ENCODE measurements at regions not wholly inside any gene's neighbourhood (a gene's known extent, or its start where the extent isn't known, plus 50 kb on each side); places are given as distances from the start of the nearest gene placed in this dataset.

DNA sequence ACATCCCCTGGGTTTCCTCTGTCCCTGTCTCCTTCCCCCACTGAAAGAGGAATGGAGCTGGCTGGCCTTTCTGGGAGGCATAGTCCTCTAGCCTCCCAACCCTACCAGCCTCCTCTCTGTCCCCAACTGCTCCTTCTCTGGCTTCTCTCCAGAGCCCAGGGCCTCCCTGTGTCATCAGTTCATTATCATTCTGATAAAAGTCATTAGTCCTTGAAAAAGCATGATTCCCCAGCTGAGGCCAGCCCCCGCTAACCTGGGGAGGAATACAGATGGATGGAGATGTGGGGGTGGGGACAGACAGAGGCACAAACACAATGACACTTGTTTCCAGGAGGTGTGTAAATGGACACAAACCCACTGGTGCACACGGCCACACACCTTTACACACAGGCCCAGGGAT is 73.6 kb upstream of the HSPA9 start:
- no peak for DNase-seq (ENCODE audit: low read depth)
- no peak overlapping the region for H3K4me3 ChIP-seq (ENCODE audit: low read depth, low read length)
- TF ChIP-seq, protein P1, sequence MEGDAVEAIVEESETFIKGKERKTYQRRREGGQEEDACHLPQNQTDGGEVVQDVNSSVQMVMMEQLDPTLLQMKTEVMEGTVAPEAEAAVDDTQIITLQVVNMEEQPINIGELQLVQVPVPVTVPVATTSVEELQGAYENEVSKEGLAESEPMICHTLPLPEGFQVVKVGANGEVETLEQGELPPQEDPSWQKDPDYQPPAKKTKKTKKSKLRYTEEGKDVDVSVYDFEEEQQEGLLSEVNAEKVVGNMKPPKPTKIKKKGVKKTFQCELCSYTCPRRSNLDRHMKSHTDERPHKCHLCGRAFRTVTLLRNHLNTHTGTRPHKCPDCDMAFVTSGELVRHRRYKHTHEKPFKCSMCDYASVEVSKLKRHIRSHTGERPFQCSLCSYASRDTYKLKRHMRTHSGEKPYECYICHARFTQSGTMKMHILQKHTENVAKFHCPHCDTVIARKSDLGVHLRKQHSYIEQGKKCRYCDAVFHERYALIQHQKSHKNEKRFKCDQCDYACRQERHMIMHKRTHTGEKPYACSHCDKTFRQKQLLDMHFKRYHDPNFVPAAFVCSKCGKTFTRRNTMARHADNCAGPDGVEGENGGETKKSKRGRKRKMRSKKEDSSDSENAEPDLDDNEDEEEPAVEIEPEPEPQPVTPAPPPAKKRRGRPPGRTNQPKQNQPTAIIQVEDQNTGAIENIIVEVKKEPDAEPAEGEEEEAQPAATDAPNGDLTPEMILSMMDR (IDR thresholded peaks at IDR 0.05; ENCODE audit: control insufficient read depth, extremely low read depth, insufficient read depth) = no peak

DNA sequence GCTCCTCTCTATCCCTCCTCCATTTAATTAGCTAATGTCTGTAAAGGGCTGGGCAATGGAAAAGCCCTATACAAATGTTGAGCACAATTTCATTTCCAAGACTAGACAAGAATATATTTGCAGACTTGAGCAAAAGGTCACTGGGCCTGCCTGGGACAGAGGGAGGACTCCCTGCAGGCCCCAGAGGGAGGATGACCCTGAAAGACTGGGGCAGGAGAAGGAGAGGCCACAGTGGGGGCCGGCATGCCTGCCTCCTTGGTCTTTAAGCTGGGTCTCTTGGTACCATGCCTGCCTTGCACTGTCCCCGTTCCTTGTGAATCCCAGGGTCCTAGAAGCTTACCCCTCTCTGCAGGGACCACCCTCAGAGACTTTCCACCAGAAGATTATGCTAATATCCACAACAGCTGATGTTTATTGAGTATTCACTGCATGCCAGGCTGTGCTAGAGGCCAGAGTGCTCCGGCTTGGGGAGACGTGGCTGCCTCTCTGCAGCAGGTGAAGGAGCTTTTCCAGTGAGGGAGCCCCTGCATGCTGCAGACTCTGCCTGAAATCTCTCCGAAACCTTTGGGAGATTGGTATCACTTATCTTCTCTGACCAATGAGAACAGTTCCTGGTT is 72.7 kb upstream of the HSPA9 start:
- H3K4me3 ChIP-seq (ENCODE audit: low read depth, low read length) = no peak overlapping the region
- no peak for DNase-seq (ENCODE audit: low read depth)
- TF ChIP-seq, protein P1 (IDR thresholded peaks at IDR 0.05; ENCODE audit: control insufficient read depth, extremely low read depth, insufficient read depth) = no peak

DNA sequence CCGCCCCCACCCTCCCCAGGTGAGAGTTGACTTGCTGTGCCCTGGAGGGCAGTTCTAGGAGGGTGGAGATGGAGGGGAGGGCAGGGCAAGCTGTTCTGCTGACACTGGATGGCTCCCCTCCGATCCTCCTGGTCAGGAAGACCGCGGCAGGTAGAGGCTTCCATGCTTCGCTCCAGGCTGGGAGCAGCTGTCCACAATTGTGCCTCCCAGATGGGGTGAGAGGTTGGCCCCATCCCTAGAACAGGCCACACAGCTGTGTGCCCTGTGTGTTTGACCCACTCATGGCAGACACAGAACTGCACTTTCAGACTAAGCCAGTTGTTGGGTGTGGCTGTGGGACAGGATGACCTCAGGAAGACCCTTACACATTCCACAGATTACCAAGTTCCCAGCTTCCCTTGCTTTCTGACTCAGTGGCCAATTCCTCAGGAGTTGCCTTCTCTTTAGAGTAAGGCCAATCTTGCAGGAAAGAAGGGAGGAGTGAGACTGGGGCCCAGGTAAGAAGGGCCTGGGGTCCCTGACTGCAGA is 72.1 kb upstream of the HSPA9 start:
- no peak for DNase-seq (ENCODE audit: low read depth)
- TF ChIP-seq, protein P1 (IDR thresholded peaks at IDR 0.05; ENCODE audit: control insufficient read depth, extremely low read depth, insufficient read depth) = no peak
- no peak overlapping the region for H3K4me3 ChIP-seq (ENCODE audit: low read depth, low read length)

DNA sequence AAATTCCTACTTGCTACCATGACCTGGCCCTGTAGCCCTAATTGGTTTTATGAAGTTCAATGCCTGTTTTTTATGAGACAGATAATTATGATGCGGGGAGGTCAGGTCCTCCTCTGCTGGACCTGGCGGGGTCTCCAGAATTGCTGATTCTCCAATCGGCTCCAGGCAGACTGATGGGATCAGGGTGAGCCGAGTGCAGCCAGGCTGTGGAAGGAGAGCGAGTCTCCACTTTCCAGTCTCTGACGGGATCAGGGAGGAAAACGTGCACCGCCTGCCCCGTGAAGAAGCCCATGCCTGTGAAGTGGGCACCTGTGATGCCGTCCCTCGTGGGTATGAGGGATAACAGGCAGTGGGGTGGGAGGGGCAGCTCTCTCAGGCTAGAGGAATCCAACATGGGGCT is 71.5 kb upstream of the HSPA9 start:
- H3K4me3 ChIP-seq (ENCODE audit: low read depth, low read length) = no peak overlapping the region
- TF ChIP-seq, protein P1 (IDR thresholded peaks at IDR 0.05; ENCODE audit: control insufficient read depth, extremely low read depth, insufficient read depth) = no peak
- DNase-seq (ENCODE audit: low read depth) = no peak

DNA sequence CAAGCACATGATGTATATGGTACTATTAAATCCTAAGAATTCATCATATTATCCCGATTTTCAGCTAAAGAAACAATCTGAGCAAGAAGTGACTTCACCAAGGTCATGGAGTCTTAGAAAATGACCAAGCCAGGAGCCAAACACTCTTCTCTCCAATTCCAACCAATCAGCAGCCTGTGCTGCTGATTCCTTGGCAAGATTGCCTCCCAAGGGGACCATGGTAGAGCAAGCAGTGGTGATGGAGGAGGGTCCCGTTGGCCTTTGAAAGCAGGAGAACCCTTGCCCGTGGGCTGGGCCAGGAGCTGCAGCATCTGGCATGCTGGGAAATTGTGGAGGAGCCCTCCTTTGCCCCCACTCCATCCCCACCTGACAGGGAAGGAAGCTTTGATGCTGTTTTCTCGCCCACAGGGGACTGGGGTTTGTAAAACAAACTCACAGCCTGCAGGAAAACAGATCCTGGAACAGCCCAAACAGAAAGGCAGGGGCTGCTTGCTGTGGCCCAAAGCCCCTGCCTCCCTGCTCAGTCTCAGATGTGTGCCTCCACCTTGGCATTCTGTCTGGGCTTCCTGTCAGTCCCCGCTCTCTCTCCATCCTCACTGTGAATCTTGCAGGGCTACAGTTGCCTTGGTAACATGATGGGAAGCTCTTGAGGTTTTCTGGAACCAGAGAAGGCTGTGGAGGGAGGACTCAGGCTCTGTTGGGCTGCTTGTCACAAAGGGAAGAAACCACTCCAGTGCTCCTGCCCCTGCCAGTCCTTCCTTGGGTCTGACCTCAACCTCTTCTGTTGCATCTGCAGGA is 70.8 kb upstream of the HSPA9 start:
- H3K4me3 ChIP-seq (ENCODE audit: low read depth, low read length) = no peak overlapping the region
- DNase-seq (ENCODE audit: low read depth) = no peak
- TF ChIP-seq, protein P1 (IDR thresholded peaks at IDR 0.05; ENCODE audit: control insufficient read depth, extremely low read depth, insufficient read depth) = no peak

DNA sequence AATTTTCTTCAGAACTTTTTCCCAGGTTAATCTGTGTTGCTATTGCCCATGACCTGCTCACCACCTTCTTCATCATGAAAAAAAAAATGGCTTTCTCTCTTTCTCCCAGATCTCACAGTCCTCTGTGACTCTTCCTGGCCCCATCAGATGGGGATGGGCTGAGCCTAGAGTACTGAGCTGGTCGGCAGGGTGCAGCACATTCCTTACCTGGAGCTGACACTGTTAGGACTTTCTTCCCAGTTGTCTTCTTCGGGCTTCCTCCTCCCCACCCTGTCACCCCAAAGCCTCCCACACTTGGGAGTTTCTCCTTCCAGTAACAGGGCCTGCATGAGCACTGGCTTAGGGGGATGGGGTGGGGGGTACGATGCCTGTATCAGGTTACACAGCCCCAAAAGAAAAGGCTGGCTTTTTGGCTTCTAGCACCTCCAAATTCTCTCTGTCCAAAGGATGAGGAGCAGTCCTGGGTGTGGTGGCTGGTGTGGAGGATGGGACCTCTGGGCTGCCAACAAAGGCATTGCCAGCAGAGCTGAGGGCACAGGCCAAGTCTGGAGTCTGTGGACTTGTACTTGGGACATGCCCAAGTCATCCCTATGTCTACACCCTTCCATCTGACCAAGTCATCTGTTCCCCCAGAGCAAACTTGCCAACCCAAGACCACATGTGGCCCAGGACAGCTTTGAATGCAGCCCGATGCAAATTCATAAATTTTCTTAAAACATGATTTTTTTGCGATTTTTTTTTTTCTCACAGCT is 68.0 kb upstream of the HSPA9 start:
- TF ChIP-seq, protein P1 (IDR thresholded peaks at IDR 0.05; ENCODE audit: control insufficient read depth, extremely low read depth, insufficient read depth) = no peak
- no peak for DNase-seq (ENCODE audit: low read depth)
- H3K4me3 ChIP-seq (ENCODE audit: low read depth, low read length) = no peak overlapping the region
